ENCODE measurements at regions not wholly inside any gene's neighbourhood (a gene's known extent, or its start where the extent isn't known, plus 50 kb on each side); places are given as distances from the start of the nearest gene placed in this dataset.

DNA sequence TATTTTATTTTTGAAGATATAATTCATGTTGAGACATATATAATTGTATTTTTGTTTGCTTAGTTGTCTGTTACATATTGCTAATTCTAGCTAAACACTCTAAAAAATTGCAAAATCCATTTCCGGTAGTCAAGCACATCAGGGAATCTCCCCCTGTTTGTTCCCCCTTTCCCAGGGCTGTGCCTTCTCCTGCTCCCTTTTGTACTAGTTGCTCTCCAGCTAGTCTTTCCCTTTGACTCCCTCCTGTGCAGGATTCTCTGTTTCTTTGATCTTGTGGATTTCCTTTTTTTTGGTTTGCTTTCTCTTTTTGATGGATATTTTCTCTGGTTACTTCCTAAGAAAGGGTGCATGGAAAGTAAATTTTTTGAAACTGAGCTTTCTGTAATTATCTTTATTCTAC, 188.1 kb upstream of the PLET1 start (continued):
- TF ChIP-seq HOXA3 (CRISPR knock-in tag; IDR thresholded peaks at IDR 0.05) (no peak), WIZ (CRISPR knock-in tag; IDR thresholded peaks at IDR 0.05) (no peak)

DNA sequence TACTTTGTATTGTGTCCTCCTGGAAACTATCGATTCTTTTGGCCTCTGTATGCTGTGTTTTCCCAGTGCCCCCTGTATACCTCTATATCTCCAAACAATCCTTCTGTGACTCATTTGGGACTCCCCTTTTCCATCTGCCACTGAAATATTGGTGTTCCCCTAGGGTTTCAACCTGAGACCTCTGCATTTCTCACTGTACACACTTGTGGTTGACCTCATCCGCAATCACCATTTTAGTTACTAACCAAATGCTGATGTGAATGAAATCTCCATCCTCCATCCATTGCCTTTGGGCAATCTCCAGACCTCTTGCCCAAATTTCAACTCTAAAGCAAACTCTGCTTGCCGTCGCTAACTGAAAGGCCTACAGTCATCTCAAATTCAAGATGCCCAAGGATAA, 190.6 kb upstream of the PLET1 start:
- TF ChIP-seq AKAP8 (CRISPR knock-in tag; IDR thresholded peaks at IDR 0.05) (no peak), SMARCC2 (IDR thresholded peaks at IDR 0.05) (no peak), ZNF225 (CRISPR knock-in tag; IDR thresholded peaks at IDR 0.05) (no peak), SIX4 (CRISPR knock-in tag; IDR thresholded peaks at IDR 0.05) (no peak), ZNF83 (CRISPR knock-in tag; IDR thresholded peaks at IDR 0.05; ENCODE audit: borderline replicate concordance) (no peak), LCORL (IDR thresholded peaks at IDR 0.05) (no peak), LCORL (CRISPR knock-in tag; IDR thresholded peaks at IDR 0.05) (no peak), JUN (CRISPR knock-in tag; IDR thresholded peaks at IDR 0.05) (no peak), ZNF883 (CRISPR knock-in tag; IDR thresholded peaks at IDR 0.05; ENCODE audit: not compliant biosample characterization) (no peak), FOSL2 (CRISPR knock-in tag; IDR thresholded peaks at IDR 0.05) (no peak), JDP2 (CRISPR knock-in tag; IDR thresholded peaks at IDR 0.05; ENCODE audit: borderline replicate concordance) (no peak), TEAD3 (CRISPR knock-in tag; optimal IDR thresholded peaks at IDR 0.05; ENCODE audit: borderline replicate concordance) (no peak), BCL6 (CRISPR knock-in tag; IDR thresholded peaks at IDR 0.05) (no peak), ZNF124 (CRISPR knock-in tag; IDR thresholded peaks at IDR 0.05) (no peak)
- TF ChIP-seq, protein P1, sequence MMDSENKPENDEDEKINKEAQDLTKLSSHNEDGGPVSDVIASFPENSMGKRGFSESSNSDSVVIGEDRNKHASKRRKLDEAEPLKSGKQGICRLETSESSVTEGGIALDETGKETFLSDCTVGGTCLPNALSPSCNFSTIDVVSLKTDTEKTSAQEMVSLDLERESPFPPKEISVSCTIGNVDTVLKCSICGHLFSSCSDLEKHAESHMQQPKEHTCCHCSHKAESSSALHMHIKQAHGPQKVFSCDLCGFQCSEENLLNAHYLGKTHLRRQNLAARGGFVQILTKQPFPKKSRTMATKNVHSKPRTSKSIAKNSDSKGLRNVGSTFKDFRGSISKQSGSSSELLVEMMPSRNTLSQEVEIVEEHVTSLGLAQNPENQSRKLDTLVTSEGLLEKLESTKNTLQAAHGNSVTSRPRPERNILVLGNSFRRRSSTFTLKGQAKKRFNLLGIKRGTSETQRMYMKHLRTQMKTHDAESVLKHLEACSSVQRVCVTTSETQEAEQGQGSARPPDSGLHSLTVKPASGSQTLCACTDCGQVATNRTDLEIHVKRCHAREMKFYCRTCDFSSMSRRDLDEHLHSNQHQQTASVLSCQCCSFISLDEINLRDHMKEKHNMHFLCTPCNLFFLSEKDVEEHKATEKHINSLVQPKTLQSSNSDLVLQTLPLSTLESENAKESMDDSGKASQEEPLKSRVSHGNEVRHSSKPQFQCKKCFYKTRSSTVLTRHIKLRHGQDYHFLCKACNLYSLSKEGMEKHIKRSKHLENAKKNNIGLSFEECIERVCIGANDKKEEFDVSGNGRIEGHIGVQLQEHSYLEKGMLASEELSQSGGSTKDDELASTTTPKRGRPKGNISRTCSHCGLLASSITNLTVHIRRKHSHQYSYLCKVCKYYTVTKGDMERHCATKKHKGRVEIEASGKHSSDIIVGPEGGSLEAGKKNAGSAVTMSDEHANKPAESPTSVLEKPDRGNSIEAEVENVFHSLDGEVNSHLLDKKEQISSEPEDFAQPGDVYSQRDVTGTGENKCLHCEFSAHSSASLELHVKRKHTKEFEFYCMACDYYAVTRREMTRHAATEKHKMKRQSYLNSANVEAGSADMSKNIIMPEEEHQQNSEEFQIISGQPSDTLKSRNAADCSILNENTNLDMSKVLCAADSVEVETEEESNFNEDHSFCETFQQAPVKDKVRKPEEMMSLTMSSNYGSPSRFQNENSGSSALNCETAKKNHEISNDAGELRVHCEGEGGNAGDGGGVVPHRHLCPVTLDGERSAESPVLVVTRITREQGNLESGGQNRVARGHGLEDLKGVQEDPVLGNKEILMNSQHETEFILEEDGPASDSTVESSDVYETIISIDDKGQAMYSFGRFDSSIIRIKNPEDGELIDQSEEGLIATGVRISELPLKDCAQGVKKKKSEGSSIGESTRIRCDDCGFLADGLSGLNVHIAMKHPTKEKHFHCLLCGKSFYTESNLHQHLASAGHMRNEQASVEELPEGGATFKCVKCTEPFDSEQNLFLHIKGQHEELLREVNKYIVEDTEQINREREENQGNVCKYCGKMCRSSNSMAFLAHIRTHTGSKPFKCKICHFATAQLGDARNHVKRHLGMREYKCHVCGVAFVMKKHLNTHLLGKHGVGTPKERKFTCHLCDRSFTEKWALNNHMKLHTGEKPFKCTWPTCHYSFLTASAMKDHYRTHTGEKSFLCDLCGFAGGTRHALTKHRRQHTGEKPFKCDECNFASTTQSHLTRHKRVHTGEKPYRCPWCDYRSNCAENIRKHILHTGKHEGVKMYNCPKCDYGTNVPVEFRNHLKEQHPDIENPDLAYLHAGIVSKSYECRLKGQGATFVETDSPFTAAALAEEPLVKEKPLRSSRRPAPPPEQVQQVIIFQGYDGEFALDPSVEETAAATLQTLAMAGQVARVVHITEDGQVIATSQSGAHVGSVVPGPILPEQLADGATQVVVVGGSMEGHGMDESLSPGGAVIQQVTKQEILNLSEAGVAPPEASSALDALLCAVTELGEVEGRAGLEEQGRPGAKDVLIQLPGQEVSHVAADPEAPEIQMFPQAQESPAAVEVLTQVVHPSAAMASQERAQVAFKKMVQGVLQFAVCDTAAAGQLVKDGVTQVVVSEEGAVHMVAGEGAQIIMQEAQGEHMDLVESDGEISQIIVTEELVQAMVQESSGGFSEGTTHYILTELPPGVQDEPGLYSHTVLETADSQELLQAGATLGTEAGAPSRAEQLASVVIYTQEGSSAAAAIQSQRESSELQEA (CRISPR knock-in tag; IDR thresholded peaks at IDR 0.05; ENCODE audit: not compliant biosample characterization), result no peak
- no peak for DNase-seq (ENCODE audit: low spot score)
- Histone ChIP-seq H3K36me3 (replicated peaks in 1 of 2; ENCODE audit: control insufficient read depth in 1 of 2, insufficient read depth in 2 of 2, low read length in 2 of 2) (no peaks in the 10 kb centered on the region), H3K27me3 (ENCODE audit: control insufficient read depth in 1 of 2, insufficient read depth in 2 of 2, low read length in 2 of 2) (no peaks in the 10 kb centered on the region), H3K4me2 (ENCODE audit: low read depth, low read length) (no peak overlapping the region), H3K9ac (ENCODE audit: insufficient read depth, low read depth, low read length) (no peak overlapping the region), H3K79me2 (ENCODE audit: insufficient read depth, low read length) (no peaks in the 10 kb centered on the region), H3K4me3 (replicated peaks in 1 of 3; ENCODE audit: insufficient read depth in 1 of 3, low read depth in 2 of 3, low read length in 3 of 3) (no peak overlapping the region), H3K4me1 (ENCODE audit: insufficient read depth, low read length) (no peaks in the 10 kb centered on the region), H2AFZ (ENCODE audit: low read length) (no peak overlapping the region), H4K20me1 (ENCODE audit: insufficient read depth, low read length) (no peaks in the 10 kb centered on the region), H3K27ac (ENCODE audit: extremely low read length, insufficient read depth, low read length) (no peak overlapping the region), H3K9me3 (ENCODE audit: low read length) (no peaks in the 10 kb centered on the region; the same call in 1 of the 2 replicates)
- 43% methylated on average over 4 of the region's 4 CpGs for WGBS (ENCODE audit: low lambda C conversion rate)
- in situ Hi-C loops (cut with HindIII; ENCODE audit: extremely low pct_ligation_motif_present, low pct_unique_long_range_greater_than_20kb), result loop anchor here (5.0 to 10.0 kb wide), 2 partner anchors 164 to 226 kb away; partner anchors contain the start of gene PTS
- ATAC-seq, result no peak
- ChIA-PET CTCF (ENCODE audit: low intra/inter-chr PET ratio, low total read pairs) (no interaction called here), POLR2A (no interaction called here)
- no peak for FAIRE-seq
- BruUV-seq (replicated peaks), result no TSS peak
- intact Hi-C loops (cut with micrococcal nuclease; ENCODE audit: unreplicated experiment), result no loop called here

All from HepG2 (cell line).